GM18868 (cell line): ENCODE measurements at regions not wholly inside any gene's neighbourhood (a gene's known extent, or its start where the extent isn't known, plus 50 kb on each side); places are given as distances from the start of the nearest gene placed in this dataset.

Source experiments
- ATAC-seq: cut with Tn5 transposase; IDR thresholded peaks from one replicate; pipeline ENCODE4 v1.9.1; 2021; ENCODE audit warnings: mild to moderate bottlenecking, moderate library complexity; ENCODE audit not compliant: unreplicated experiment

DNA sequence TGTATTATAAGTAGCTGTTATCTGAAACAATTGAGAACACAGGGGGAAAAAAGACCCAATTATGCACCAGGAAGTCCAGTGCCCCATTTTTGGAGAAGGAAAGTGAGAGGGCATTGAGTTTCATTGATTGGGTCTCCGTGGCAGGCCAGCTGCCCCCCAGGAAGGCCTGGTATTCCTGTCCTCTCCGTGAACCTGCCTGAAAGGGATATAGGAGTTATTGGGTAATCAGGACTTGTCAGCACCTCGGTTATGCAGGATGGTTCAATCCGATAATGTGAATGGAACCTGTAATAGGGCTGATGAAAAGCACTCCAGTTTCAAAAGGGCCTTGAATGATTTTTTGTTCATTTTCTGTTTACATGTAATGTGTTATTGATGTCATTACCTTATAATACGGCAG, 122.0 kb upstream of the RARB start:
- no peak for ATAC-seq

DNA sequence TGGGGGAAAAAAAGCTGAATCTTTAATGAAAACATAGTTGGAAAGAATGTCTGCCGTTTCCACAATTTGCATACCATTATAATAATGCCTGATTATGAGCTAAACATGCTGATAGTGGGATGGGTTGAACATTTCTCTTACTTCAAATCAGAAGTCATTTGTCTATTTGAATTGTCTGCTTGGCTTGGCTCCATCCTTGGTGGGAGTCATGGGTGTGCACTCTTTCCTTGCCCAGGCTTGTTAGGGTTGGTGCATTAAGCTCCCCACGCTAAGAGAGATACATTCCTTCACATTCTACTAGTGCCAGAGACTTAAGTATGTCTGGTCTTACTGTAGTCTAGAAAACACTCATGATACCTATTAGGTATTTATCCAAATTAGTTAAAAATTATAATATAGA, 121.4 kb upstream of the RARB start:
- no peak for ATAC-seq

DNA sequence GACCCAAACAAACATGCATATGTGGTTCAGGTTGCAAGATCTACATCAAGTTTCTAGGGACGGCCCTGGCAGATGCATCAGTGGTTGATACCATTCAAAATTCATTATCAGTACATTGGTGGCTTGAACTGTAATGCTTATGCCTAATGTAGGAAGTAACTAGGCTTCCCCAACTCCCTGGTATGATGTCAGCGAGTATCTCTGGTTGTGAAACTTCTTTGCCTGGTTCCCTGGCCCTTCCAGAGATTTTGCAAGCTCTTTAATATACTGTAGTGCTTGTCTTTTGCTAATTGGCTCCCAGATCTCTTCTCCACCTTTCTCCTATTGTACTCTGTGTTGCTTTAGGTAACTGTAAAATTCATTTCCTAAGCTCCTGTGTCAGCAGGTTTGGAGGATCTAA, 114.8 kb upstream of the RARB start:
- no peak for ATAC-seq

DNA sequence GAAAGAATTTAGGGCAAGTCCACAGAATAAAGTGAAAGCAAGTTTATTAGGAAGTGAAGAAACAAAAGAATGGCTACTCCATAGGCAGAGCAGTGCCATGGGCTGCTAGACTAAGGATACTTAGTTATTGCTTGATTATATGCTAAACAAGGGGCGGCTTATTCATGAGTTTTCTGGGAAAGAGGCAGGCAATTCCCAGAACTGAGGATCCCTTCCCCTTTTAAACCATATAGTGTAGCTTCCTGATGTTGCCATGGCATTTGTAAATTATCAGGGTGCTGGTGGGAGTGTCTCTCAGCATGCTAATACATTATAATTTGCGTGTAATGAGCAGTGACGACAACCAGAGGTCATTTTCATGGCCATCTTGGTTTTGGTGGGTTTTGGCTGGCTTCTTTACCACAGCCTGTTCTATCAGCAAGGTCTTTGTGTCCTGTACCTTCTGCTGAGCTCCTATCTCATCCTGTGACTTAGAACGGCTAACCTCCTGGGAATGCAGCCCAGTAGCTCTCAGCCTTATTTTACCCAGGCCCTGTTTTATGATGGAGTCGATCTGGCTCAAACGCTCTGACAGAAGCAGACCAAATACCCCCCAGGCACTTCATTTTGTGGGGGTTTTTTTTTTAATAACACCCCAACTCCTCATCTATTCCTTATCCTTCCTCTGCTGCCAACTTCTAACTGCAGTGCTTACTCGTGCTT, 103.0 kb upstream of the RARB start:
- ATAC-seq = no peak

DNA sequence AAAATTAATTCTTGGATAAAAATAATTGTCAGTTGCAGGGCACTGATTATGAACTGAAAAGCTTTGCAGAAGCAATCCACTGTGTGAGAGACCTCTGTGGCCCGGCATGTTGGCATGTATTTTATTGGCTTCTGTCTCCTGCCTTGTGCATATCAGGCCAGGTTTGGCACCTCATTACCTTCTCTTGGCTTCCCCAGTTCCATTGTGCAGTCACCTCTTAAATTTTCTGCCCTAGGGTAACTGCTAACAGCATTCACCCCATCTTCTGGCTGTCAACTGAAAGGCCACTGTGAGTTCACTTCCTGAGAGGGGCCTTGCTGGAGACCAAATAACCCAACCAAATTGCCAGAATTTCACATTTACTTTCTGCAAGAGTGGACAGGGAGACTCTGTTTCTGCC, 92.7 kb upstream of the RARB start:
- ATAC-seq = no peak

DNA sequence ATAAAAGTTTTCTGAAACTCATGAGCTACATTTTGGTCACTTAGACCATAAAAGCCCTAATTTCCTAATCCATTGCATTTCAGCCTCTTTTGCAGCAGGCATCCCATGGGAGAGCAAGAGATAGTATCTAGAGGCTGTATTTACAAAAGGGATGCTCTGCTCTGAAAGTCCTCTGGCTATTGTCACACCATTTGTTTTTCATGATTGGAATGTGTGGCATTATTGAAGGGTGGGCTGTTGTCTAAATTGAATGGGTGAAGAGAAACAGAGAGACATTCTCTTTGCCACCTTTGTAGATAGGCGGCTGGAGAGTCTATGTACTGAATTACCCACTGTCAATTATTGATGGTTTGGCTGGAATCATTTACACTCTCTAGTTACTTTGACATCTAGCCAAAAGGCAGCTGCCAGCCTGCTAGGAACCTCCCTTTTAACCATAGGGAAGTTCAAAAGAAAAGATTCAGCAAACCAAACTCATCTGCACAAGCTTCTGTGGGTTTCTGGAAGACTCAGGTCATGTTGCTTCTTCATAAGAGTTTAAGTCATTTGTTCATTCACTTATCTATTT, 89.8 kb upstream of the RARB start:
- no peak for ATAC-seq

DNA sequence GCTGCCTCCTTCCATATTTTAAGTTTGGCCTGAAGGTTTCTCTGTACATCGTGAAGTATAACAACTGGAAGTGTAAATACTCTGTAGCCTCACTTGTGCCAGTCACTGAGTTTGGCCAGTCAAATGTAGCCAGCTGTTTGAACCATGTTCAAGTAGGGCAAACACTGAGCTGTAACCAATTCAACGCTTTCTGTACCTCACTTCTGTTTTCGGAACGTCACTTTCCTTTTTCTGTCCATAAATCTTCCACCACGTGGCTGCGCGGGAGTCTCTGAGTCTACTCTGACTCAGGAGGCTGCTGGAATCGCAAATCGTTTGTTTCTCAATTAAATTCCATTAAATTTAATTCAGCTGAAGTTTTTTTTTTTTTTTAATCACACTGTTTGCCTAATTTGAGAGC, 88.8 kb upstream of the RARB start:
- no peak for ATAC-seq

DNA sequence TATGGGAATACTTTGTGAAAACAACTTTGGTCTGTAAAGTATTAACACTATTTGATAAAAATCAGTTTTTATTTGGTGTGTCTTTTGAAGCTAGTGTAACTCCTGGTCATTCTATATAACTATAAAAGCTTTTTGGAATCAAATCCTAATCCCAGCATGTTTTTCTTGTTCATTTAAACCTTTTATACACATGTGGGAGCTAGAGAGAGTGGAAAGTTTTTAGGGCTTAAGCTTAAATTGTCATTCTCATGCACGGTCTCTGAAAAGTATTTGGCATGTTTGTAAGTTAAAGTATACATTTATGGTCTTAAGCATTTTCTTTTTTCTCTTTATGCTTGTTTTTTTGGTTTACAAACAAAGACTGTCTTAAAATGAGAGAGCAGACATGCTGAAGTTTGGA, 83.4 kb upstream of the RARB start:
- ATAC-seq = no peak

DNA sequence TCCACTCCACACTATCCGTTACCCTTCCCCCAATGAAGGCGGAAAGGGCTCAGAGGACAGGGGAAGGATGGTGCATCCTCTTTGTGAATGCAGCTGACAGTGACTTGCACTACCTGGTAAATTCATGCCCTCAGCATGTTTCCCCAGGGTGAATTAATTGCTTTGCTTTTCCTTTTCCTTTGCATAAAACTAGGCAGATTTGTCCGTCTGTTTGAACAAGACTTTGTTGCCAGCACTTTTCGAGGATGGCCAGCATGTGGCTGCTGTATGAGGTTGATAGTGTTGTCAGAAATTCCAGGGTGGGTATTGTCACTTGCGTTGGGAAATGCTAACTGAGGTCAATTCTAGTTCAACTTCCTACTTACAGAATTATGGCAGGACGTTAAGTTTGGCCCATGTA, 79.0 kb upstream of the RARB start:
- ATAC-seq = no peak

DNA sequence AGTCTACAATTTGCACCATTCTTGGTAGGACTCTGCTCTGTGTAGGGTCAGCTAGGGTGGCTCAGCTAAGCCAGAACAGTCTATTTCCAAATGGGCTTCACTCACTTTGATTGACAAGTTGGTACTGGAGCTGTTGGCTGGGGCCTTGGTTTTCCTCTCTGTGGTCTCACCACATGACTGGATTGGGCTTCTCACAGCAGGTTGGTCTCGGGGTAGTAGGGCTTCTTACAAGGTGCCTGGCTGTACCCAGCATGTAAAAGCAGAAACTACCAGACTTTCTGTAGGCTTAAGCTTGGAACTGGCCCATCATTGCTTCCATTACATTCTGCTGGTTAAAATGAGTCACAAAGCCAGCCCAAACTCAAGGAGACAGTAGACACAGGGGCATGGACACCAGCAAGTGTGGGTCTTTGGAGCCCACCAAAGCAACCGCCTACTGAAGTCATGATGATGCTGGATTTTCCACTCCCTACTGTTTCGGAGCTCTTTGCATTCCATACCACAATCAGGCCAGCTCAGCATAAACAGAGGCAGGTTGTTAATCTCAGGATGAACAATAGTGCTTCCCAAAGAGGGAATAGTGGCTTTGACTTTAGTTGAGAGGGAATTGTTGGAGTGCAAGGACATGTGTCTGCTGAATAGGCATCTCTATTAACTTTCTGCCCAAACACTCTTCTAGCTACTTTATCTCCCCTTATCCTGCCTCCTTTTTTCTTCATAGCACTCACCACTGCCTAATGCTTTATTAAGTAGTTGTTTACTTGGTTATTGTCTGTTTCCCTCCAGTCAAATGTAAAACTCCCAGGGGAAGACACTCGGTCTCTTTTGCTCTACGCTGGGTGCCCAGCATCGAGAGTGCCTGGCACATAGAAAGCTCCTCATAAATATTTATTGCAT, 78.0 kb upstream of the RARB start:
- no peak for ATAC-seq

DNA sequence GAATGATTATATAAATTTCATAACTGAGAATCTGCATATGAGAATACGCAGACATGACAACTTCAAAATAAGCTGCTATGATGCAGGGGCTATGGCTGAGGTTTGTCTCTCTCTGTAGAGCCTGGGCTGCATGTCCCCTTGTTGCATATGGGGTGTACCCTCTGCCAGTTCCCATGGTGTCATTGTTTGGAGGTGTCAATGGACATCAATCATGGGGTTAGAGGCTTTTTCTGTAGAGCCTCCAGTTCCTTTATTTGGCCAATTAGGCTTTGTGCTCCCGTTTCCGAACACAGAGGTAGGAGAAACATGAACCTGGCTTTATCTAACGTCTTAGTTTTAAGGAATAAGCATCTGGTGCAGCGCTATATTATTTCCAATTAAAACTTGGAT, 77.3 kb upstream of the RARB start:
- ATAC-seq = no peak

DNA sequence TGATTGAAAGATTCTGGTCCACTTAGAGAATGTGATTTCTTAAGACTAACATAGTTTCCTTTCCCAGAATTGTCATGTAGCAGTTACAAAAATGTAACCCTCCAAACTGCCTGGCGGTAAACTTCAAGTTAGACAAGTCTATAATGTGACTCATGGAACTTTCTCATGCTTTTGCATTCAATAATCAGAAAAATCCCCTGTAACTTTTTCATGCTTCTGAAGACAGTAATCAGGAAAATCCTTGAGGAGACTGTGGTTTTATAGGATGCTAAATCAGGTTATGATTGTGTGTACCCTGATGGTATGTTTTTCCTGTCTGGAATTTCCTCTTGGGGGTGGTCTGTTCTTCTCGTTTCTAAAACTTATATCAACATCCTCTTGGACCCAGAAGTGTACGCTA, 74.0 kb upstream of the RARB start:
- no peak for ATAC-seq

DNA sequence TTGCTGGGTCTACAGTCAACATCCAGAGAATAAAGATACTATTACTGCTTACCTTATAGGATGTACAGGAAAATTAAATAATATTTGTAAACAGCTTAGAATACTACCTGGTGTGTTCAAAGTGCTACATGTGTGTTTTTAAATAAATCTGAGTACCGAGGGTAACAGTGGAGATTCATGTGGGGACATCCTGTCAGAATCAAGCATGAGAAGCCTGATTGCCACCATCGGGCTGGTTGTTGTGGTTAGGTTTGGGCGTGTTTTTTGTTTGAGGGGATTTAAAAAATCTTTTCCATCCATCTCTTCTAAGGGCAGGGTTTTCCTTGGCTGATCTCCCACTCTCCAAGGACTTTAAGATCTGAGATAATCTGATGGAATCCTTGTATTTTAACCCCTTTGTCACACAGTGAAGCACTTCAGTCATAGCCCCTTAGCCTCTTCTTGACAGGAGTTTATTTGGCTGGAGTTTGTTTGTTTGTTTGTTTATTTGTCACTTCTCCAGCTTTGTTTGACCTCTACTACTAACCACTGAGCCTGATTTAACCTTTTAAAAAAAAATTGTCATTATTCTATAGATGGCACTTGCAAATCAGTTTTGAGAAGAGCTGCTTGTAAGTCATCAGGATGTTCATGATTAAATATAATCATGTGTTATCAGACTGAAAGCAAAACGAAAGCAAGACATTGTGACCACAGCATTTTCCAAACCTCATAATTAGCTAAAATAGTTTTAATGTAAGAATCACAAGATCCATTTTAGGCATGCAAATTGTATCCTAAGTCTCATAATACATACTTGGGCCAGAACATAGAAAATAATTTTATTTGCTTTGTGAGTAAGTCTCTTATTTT, 72.8 kb upstream of the RARB start:
- no peak for ATAC-seq

DNA sequence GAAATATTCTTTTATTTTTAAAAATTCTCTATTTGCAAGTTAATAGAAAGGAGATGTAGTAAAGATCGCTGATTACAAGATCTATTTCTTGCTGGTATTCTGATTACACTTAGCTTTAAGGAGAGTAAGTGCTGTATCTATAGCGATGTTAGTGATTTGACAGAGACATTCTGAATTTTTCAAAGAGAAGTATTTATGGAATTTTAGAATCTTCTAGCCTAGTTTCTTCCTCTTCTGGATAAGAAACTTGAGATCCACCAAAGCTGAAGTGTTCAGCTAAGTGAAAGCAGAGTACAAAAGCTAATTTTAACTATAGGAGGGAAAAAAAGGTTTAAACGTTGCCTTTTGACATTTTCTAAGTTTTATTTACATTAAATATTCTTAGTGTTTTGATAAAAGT, 72.1 kb upstream of the RARB start:
- no peak for ATAC-seq

DNA sequence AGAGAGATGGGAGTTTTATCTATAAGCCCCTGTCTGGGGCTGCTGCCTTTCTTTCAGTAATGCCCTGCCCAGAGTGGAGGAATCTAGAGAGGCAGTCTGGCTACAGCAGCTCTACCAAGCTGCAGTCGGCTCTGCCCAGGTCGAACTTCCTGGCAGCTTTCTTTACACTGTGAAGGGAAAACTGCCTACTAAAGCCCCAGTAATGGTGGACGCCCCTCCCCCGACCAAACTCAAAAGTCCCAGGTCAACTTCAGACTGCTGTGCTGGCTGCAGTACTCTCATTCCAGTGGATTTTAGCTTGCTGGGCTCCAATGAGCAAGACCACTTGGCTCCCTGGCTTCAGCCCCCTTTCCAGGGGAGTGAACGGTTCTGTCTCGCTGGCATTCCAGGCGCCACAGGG, 65.9 kb upstream of the RARB start:
- no peak for ATAC-seq

DNA sequence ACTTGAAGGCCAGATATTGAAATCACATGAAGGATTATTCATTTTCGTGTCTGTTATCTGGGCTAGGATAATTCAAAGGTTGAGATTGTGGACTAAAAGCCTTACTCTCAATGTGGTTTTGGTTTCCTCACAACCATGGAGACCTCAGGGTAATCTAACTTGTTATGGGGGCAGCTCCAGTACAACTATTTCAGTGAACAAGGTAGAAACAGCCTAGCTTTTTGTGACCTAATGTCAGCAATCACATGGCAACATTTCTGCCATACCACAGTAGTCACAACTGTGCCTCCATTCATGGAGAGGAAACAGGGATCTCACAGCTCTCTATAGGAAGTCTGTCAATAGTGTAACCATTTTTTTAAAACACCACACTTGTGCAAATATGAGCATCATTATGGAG, 62.4 kb upstream of the RARB start:
- no peak for ATAC-seq

DNA sequence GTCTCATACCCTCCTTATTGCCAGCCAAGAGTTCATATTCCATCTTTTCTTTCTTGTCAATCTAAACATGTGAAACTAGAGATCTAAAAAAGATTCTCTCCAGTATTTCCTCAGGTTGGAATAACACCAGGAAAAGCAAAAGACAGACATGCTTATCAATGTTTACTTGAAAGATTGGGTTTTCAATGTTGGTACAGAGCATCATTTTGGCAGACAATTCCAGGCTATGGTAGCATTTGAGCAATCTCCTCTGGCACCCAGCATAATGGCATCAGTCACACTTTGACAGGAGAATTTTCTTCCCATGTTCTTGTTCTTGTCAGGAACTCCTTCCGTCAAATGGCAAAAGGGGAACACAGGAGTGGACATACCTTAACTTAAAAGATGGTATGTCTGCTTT, 61.0 kb upstream of the RARB start:
- ATAC-seq = no peak

DNA sequence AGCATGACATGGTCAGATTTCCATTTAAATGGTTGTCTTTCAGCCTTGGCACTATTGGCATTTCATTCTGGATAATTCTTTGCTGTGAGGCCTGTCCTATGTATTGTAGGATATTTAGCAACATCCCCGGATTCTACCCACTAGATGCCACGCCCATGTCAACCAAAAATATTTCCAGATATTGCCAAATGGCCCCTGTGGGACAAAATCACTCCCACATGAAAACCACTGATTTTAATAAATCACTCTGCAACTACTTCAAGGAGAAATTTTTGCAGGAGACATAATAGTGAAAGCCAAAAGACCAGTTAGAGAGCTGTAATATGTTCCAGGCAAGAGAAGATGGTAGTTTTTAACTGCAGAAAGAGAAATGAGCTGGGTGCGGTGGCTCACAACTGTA, 55.9 kb upstream of the RARB start:
- no peak for ATAC-seq

DNA sequence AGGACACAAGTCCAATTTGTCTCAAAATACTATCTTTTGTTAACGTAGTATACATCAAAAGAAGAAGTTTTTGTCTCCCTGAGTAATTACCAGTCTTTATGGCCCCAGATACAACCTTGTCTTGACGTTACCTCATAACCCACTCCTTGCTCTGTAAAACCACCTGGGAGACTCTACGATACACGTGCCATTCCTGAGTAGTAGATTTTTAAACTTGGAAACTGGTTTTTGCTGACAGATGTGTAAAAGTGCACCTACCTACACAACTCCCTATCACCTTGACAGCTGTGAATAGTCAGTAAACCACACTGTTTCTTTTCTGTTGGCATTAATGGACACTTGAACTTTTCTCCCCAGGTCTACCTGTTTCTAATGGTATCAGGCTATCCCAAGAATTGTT, 51.7 kb upstream of the RARB start:
- no peak for ATAC-seq

DNA sequence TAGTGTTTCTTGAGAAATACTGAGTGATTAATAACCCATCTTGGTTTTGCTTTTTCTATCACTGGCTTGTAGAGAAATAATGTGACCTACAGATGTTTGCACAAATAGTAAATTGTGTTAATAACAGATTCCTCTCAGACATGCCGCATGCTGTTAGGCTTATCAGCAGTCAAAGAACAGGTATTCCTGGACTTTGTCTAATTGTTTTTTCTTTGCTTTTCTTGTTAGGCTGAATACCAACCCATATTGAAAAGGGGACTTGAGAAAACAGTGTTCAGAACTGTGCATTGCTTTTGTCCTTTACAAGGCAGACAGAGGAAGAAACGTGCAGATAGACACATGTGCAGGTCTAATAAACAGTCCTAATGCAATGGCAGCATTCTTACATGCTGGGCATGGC, 51.0 kb upstream of the RARB start:
- ATAC-seq = no peak
